Left lung (tissue), 4 donors: ENCODE measurements at regions not wholly inside any gene's neighbourhood (a gene's known extent, or its start where the extent isn't known, plus 50 kb on each side); places are given as distances from the start of the nearest gene placed in this dataset.
A peak's percentile ranks its signal among the peaks of the same experiment; 100 is the strongest.

Experiments used
- ATAC-seq: fragments of 200-7000 bp; cut with Tn5 transposase; one replicate; pipeline ENCODE4 v1.9.1; 2020; ENCODE audit warnings: moderate library complexity
- DNase-seq, 4 donors: peaks; one replicate each; pipeline ENCODE4 v3.0.0-alpha.2; 2013 to 2020
- H3K27ac ChIP-seq, 2 donors: fragments of 200-600 bp; sonication (generic) in 1 of 2; one replicate each; pipeline versions ENCODE4 v1.5.0 to v1.8.0; 2020 to 2021
- H3K27me3 ChIP-seq, 2 donors: fragments of 200-600 bp; sonication (generic) in 1 of 2; one replicate each; pipeline versions ENCODE4 v1.5.0 to v1.8.0; 2020 to 2021
- H3K36me3 ChIP-seq, 2 donors: fragments of 200-600 bp; sonication (generic) in 1 of 2; one replicate each; pipeline versions ENCODE4 v1.5.0 to v1.8.0; 2020 to 2021
- H3K4me1 ChIP-seq, 2 donors: fragments of 200-600 bp; one replicate each; pipeline ENCODE4 v1.8.0; 2021
- H3K4me3 ChIP-seq, 2 donors: fragments of 200-600 bp; sonication (generic) in 1 of 2; one replicate each; pipeline versions ENCODE4 v1.5.0 to v1.8.0; 2020 to 2021; ENCODE audit warnings: mild to moderate bottlenecking in 1 of 2
- H3K9me3 ChIP-seq, 2 donors: fragments of 200-600 bp; sonication (generic) in 1 of 2; one replicate each; pipeline versions ENCODE4 v1.5.0 to v1.8.0; 2020 to 2021
- CTCF ChIP-seq, 2 donors: fragments of 200-600 bp; sonication (generic) in 1 of 2; IDR thresholded peaks; one replicate each; pipeline versions ENCODE4 v1.5.0 to v1.8.0; 2021; ENCODE audit warnings: antibody characterized with exemption in 2 of 2
- intact Hi-C, 2 donors: fragments of 100-400 bp; cut with DNase I; formaldehyde crosslinking; loops; one replicate each; pipeline versions ENCODE4 v1.11.2 to v1.14.2; 2022
- donor health status: DM: no; HTN: yes; CAD: no.
- donor health status: DM: no; HTN: no; CAD: no.

GRCh38 chr2:180842461-180842860 lies 137.9 kb upstream of the UBE2E3 start:
- no peaks in the 10 kb centered on the region for H3K27me3 ChIP-seq
- intact Hi-C loops, result no loop called here
- H3K36me3 ChIP-seq, result no peaks in the 10 kb centered on the region
- no peak for TF ChIP-seq CTCF (IDR thresholded peaks at IDR 0.05)
- no peak overlapping the region for H3K4me3 ChIP-seq
- ATAC-seq (no peak), DNase-seq (no peak)
- H3K4me1 ChIP-seq, result no peaks in the 10 kb centered on the region
- no peaks in the 10 kb centered on the region for H3K9me3 ChIP-seq
- no peak overlapping the region for H3K27ac ChIP-seq

- H3K27me3 ChIP-seq, result no peaks in the 10 kb centered on the region
- no peaks in the 10 kb centered on the region for H3K36me3 ChIP-seq
- intact Hi-C loops, result no loop called here
- H3K4me1 ChIP-seq, result no peaks in the 10 kb centered on the region
- H3K27ac ChIP-seq, result no peak overlapping the region
- H3K9me3 ChIP-seq, result no peaks in the 10 kb centered on the region
- ATAC-seq (no peak), DNase-seq (peak in 1 of 4 donors; percentile 43)
- H3K4me3 ChIP-seq, result no peak overlapping the region
- TF ChIP-seq CTCF (IDR thresholded peaks at IDR 0.05), result no peak
Observed at GRCh38 chr2:180840641-180841040, 139.8 kb upstream of the UBE2E3 start.

GRCh38 chr2:180829836-180830235 lies 150.6 kb upstream of the UBE2E3 start:
- Histone ChIP-seq H3K4me3 (no peak overlapping the region), H3K36me3 (no peaks in the 10 kb centered on the region), H3K27me3 (no peaks in the 10 kb centered on the region), H3K27ac (no peak overlapping the region), H3K4me1 (no peaks in the 10 kb centered on the region), H3K9me3 (peaks cover 0 to 8% of the 10 kb centered on the region in 2 donors)
- no peak for TF ChIP-seq CTCF (IDR thresholded peaks at IDR 0.05)
- intact Hi-C loops, result no loop called here
- DNase-seq, result no peak
- ATAC-seq, result no peak

- Histone ChIP-seq H3K36me3 (no peaks in the 10 kb centered on the region), H3K4me1 (no peaks in the 10 kb centered on the region), H3K9me3 (peaks cover 0 to 8% of the 10 kb centered on the region in 2 donors), H3K27ac (no peak overlapping the region), H3K4me3 (no peak overlapping the region), H3K27me3 (no peaks in the 10 kb centered on the region)
- ATAC-seq (no peak), DNase-seq (no peak)
- intact Hi-C loops, result no loop called here
- TF ChIP-seq CTCF (IDR thresholded peaks at IDR 0.05), result no peak
Observed at GRCh38 chr2:180829261-180829660, 151.1 kb upstream of the UBE2E3 start.

- no peaks in the 10 kb centered on the region for H3K4me1 ChIP-seq
Observed at GRCh38 chr2:180828756-180829155, 151.6 kb upstream of the UBE2E3 start.

More at GRCh38 chr2:180828756-180829155, 151.6 kb upstream of the UBE2E3 start:
- ATAC-seq, result no peak
- no peaks in the 10 kb centered on the region for H3K36me3 ChIP-seq
- no peak for DNase-seq
- no peak for TF ChIP-seq CTCF (IDR thresholded peaks at IDR 0.05)
- no peak overlapping the region for H3K4me3 ChIP-seq
- intact Hi-C loops, result no loop called here
- no peaks in the 10 kb centered on the region for H3K27me3 ChIP-seq
- H3K9me3 ChIP-seq, result peaks cover 0 to 8% of the 10 kb centered on the region in 2 donors
- H3K27ac ChIP-seq, result no peak overlapping the region
